Right lobe of liver (tissue), 4 donors: ENCODE measurements at regions not wholly inside any gene's neighbourhood (a gene's known extent, or its start where the extent isn't known, plus 50 kb on each side); places are given as distances from the start of the nearest gene placed in this dataset.
"Not testable (repeated sequence)": the region's sequence is repeated elsewhere in the genome, so short reads cannot be mapped to it uniquely, and the experiment has no call there.

Experiments used
- CTCF ChIP-seq, 4 donors: fragments of 200-600 bp in 3 of 4; fragments of 450-650 bp in 1 of 4; IDR thresholded peaks; one replicate each; pipeline versions ENCODE4 v1.5.1 to v1.8.0; 2016 to 2022; ENCODE audit warnings: antibody characterized with exemption in 4 of 4, mild to moderate bottlenecking in 2 of 4
- POLR2A ChIP-seq: fragments of 450-650 bp; IDR thresholded peaks from one replicate; pipeline ENCODE4 v1.6.1; 2017; ENCODE audit warnings: antibody characterized with exemption, mild to moderate bottlenecking
- donor health status: DM: no; HTN: no; CAD: no.
- donor health status: DM: no; HTN: no; CAD: no.
- donor health status: DM: no; HTN: yes; CAD: no.

- not testable (repeated sequence) for TF ChIP-seq CTCF (IDR thresholded peaks at IDR 0.05); POLR2A
Observed at GRCh38 chr10:15421875-15422274, 50.8 kb upstream of the FAM171A1 start.
